AG09309 (cell line): ENCODE measurements at regions not wholly inside any gene's neighbourhood (a gene's known extent, or its start where the extent isn't known, plus 50 kb on each side); places are given as distances from the start of the nearest gene placed in this dataset.
"Not testable (repeated sequence)": the region's sequence is repeated elsewhere in the genome, so short reads cannot be mapped to it uniquely, and the experiment has no call there.

Experiments used
- DNase-seq: peaks from one replicate; pipeline ENCODE4 v3.0.0-alpha.2; 2010; ENCODE audit warnings: low read depth
- H3K4me3 ChIP-seq: 2 replicates; pipeline ENCODE4 v1.5.1; 2011; ENCODE audit warnings: mild to moderate bottlenecking, low read depth, low read length, moderate library complexity; ENCODE audit not compliant: control insufficient read depth
- TF ChIP-seq, protein P1 (sequence below): IDR thresholded peaks from 2 replicates; pipeline ENCODE4 v1.5.1; 2011; ENCODE audit warnings: mild to moderate bottlenecking, low read depth, low read length, inconsistent platforms; ENCODE audit not compliant: insufficient read depth, control insufficient read depth; ENCODE audit errors: missing control alignments

DNA sequence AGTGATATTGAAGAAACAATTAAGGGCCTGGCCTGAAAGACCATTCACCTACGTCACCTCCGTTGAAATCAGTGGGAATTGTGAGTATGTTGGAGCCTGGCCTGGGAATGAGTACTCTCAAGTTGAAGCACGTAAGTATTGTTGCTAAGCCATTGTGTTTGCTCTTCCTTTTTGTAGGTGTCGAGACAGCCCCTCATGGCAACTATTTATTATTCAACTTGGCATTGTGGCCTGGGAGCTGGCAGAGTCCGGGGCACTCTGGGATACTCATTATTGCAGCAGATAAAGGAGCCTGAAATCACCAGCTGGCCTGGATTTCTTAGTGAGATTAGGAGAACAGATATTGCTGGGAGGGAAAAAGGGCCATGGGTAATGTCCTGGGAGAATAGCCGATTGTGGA is 147.4 kb downstream of the C12orf75 start:
- TF ChIP-seq, protein P1, sequence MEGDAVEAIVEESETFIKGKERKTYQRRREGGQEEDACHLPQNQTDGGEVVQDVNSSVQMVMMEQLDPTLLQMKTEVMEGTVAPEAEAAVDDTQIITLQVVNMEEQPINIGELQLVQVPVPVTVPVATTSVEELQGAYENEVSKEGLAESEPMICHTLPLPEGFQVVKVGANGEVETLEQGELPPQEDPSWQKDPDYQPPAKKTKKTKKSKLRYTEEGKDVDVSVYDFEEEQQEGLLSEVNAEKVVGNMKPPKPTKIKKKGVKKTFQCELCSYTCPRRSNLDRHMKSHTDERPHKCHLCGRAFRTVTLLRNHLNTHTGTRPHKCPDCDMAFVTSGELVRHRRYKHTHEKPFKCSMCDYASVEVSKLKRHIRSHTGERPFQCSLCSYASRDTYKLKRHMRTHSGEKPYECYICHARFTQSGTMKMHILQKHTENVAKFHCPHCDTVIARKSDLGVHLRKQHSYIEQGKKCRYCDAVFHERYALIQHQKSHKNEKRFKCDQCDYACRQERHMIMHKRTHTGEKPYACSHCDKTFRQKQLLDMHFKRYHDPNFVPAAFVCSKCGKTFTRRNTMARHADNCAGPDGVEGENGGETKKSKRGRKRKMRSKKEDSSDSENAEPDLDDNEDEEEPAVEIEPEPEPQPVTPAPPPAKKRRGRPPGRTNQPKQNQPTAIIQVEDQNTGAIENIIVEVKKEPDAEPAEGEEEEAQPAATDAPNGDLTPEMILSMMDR, result no peak
- no peak for DNase-seq
- H3K4me3 ChIP-seq, result no peak overlapping the region

GRCh38 chr12:105478788-105479187 is 148.3 kb downstream of the C12orf75 start:
- not testable (repeated sequence) for DNase-seq

DNA sequence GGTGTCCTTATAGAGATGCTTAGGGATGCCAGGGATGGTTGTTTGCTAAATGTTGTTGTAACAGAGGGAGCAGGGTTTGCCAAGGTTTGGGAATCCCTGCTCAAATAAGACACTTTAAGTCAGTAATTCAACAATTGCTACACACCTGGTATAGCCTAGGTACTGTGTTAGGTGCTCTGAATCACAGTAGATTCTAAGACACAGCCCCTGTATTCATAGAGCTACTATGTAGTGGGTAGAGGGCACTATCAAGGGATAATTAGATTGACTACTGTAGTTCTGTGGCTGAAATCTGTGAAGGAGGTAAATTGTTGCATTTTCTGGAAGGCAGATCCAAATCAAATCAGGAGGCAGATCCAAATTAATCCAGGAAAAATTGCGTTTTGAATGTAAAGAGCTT is 149.2 kb downstream of the C12orf75 start:
- TF ChIP-seq, protein P1, result no peak
- H3K4me3 ChIP-seq, result no peak overlapping the region
- no peak for DNase-seq

More at GRCh38 chr12:105478788-105479187, 148.3 kb downstream of the C12orf75 start:
- H3K4me3 ChIP-seq, result not testable (repeated sequence)

DNA sequence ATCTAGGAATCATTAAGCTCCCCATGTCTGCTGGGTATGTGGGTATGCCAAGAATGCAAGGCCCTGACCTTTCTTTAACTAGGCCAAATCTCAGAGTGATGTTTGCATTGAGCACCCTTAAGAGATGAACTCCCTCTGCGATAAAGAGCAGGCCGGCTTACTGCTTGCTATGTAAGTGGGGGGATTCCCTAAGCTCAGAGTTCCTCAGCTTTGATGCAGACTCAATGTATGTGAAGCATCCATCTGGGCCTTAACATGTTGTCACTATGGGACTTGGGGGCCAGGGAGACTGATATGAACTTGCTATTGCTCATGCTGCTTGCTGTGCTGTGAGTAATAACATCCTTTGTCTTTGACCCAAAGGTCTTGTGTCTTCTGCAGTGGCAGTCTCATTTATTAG is 149.7 kb downstream of the C12orf75 start:
- no peak overlapping the region for H3K4me3 ChIP-seq
- TF ChIP-seq, protein P1, result no peak
- no peak for DNase-seq

- no peak for DNase-seq
- TF ChIP-seq, protein P1, result no peak
- H3K4me3 ChIP-seq, result no peak overlapping the region
Measured at GRCh38 chr12:105481392-105482300, 151.2 kb downstream of the C12orf75 start.

GRCh38 chr12:105482951-105483350 is 152.5 kb downstream of the C12orf75 start:
- TF ChIP-seq, protein P1, result no peak
- no peak overlapping the region for H3K4me3 ChIP-seq
- no peak for DNase-seq

GRCh38 chr12:105483691-105484090 is 153.2 kb downstream of the C12orf75 start:
- TF ChIP-seq, protein P1, result no peak
- no peak for DNase-seq
- no peak overlapping the region for H3K4me3 ChIP-seq
